Activated CD4-positive, alpha-beta T cell treated with anti-CD3 and anti-CD28 coated beads, Interleukin-2, amount 50 U/mL, for 4 hours (primary cell): ENCODE measurements at regions not wholly inside any gene's neighbourhood (a gene's known extent, or its start where the extent isn't known, plus 50 kb on each side); places are given as distances from the start of the nearest gene placed in this dataset.
"Not testable (repeated sequence)": the region's sequence is repeated elsewhere in the genome, so short reads cannot be mapped to it uniquely, and the experiment has no call there.

Source experiments
- DNase-seq, 2 experiments: peaks; one replicate each; pipeline ENCODE4 v3.0.0-alpha.2; 2020

DNA sequence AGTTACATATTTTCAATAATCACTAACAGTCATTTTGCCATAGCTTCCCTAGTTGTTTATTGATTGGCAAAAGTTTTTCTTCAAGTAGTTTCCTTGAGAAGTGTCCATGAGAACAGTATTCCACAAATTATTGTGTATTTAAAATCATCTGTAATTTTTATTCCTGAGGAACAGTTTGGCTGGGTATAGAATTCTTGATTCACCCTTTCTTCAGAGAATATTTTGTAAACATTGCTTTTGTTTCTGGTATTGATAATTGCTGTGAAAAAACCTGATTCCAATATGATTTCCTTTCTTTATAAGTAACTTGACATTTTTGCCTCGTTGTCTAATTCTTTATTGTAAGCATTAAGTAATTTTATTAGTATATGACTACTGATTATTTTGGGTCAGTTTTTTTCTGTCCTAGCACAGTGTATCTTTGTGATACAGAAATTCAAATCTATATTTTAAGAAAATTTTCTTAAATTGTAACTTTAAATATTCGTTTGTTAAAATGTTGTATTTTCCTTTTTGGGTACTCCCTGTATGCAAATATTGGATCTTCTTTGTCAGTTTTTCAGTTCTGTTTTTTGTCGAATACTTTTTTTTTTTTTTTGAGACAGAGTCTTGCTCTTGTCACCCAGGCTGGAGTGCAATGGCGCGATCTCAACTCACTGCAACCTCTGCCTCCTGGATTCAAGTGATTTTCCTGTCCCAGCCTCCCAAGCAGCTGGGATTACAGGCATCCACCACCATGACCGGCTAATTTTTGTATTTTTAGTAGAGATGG is 162.0 kb upstream of the ATP2B1 start:
- DNase-seq = no peak

DNA sequence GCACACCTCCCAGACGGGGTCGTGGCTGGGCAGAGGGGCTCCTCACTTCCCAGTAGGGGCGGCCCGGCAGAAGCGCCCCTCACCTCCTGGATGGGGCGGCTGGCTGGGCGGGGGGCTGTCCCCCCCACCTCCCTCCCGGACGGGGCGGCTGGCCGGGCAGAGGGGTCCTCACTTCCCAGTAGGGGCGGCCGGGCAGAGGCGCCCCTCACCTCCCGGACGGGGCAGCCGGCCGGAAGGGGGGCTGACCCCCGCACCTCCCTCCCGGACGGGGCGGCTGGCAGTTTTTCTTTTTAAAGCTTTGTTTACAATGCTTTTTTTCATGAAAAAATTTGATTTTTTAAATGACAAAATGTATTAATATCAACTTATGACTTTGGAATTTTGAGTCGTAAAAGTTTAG is 159.0 kb upstream of the ATP2B1 start:
- not testable (repeated sequence) for DNase-seq

DNA sequence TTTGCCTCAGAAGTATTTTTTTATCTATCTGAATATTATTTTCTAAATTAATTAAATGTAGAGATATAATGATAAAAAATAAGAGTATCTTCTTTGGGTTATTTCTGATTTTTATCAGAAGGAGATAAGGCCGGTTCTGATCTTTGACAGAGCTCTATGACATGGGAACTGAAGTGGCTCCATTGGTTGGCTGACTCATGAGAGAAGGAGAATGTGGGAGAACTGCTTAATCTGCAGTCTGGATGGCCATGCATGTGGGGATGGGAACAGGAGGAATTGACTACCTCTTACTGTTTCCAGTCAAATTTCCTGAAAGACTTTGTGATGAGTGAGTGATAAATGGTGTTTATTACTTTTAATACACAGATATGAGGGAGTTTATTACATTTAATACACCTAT is 155.8 kb upstream of the ATP2B1 start:
- no peak for DNase-seq

DNA sequence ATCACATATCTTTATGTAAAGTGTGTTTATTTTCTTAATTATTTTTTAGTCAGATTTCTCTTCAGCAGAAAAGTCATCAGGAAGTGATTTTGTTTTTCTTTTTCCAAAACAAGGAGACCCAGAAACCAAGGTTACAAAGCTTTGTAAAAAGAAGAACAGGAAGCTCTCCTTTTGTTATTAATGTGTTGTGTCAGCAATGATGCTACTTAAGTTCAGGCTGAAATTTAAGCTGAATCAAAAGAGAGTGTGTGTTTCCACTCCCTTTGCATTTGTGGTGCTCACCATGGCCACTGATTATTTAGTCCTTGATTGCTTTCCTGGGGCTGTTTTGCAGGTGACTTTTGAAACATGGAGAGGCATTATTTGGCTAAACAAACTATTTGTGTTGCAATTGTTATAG is 155.3 kb upstream of the ATP2B1 start:
- DNase-seq = no peak

DNA sequence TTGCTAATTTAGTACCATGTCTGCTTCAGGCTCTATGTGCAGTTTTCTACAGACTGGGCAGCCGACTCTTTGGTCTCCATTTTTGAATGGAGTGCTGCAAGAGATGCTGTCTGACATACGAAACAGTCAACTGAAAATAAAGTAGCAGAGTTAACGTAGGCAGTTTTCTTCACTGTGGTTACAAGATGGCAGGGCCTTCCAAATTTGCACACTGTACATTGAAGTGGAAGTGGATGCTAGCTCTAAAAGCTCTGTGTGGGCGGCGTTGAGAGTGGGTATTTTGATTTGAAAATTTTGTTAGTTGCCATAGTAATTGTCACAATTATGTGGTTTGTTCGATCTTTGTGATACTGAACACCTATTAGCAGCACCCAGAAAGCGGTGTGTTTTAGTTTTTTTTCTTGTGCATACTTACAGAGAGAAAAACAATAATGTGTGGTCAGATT is 154.9 kb upstream of the ATP2B1 start:
- peak; percentile 43 to 49 for DNase-seq

DNA sequence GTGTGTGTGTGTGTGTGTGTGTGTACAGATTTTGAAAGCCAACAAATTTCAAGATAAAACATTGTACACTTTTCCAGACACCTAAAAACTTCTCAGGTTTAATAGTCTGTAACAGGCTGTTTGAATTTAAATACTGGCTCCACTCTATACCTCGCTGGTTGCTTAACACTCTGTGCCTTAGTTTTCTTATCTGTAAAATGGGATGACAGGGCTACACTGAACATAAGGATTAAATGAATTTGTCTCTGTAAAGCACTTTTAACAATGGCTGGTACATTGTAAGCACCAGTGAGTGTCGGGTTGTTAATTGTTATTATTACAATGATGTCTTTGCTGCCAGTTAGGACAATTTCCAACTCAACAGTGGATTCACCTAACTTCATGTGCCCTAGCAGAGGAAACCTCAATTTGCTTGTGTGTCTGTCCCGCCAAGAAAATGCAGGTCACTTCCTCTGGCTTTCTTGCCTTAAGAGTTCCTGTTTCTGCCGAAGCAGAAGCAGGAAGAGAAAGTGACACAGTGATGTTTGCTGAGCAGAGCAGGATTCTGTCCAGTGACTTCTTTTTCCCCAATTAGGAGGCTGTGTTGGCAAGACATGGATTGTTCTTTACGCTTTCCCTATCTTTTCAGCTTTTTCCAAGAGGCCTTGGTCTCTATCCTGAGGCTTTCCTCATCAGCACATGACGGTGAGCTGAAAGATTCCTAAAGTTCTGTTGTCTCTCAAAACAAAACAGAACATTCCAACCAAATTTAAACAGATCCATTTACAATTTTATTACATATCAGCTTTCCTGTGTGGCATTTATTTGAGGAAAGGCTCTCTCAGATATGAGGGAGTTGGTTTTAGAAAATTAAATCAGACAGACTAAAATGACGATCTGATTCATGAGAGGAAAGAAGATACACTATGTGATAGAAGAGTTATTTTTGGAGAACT is 154.1 kb upstream of the ATP2B1 start:
- no peak for DNase-seq

DNA sequence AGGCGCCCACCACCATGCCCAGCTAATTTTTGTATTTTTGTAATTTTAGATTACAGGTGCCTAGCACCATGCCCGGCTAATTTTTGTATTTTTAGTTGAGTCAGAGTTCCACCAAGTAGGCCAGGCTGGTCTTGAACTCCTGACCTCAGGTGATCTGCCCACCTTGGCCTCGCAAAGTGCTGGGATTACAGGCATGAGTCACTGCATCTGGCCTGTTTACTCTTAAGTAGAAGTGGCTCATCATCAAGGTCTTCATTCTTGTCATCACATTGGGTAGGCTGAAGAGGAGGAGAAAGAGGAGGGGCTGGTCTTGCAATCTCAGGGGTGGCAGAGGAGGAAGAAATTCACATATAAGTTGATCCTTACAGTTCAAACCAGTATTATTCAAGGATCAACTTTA is 152.4 kb upstream of the ATP2B1 start:
- peak in 1 of 2 experiments; percentile 23 for DNase-seq

DNA sequence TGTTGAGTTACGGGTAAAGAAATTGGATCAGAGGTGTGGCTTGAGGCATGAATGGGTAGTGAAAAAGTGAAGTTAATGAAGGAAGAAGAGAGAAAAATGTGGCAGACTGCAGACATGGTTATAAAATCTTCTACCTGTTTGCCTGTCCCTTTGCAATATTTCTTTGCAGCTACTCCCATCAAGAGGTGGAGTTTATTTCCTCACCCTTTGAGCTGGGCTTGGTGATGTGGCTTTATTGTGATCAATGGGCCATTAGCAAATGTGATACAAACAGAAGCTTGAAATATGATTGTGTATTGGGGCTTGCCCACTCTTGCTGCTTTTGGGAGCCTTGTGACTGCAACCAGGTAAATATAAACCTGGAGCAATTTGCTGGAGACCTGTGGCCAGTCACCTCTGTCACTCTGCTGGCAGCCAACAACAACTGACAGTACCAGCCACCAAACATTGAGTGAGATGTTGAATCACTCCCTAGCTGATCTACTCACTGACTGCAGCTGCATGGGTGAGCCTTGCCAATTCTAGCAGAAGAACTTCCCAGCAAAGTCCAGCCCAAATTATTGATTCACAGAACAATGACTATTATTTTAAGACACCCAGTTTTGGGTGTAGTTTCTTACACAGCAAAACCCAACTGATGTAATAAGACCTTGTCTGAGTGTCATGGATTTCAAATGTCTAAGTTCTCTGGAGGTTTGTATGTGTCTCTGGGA is 151.0 kb upstream of the ATP2B1 start:
- no peak for DNase-seq

DNA sequence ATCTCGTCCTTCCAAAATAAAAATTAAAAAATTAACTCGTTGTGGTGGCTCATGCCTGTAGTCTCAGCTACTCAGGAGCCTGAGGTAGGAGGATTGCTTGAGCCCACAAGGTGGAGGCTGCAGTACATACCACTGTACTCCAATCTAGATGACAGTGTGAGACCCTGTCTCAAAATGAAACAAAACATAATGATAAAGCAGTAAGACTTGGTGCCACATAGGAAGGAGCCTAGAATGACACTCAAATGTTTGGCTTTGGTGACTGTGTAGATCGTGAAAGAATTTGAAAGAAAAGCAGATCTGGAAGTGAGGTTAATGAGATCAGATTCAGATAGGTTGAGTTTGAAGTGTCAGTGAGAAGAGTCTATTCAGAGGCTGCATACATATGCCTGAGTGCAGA is 150.1 kb upstream of the ATP2B1 start:
- no peak for DNase-seq

DNA sequence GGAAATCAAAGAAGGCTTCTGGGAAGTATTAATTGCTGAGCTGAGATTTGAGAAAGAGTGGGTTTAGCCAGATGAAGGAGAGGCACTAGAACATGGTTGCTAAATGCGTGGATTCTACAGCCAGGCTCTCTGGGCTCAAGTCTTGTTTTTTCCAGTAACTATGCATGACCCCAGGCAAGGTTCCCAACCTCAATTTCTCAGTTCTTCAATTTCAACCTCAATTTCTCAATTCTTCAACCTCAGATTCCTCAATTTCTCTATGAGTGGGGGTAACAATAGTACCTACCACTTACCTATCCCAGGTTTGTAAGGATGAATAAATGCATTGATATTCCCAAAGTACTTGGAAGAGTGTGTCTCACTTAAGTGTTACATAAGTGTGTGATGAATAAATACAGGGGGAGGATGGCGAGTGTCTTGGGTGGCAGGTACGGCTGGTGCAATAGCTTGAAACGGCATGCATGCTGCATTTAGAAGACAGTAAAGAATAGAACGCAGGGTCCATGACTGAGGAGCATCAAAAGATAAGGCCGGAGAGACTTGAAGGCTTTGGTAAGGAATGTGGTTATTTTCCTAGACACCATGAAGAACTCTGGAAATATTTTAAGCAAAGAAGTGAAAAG is 149.1 kb upstream of the ATP2B1 start:
- no peak for DNase-seq

DNA sequence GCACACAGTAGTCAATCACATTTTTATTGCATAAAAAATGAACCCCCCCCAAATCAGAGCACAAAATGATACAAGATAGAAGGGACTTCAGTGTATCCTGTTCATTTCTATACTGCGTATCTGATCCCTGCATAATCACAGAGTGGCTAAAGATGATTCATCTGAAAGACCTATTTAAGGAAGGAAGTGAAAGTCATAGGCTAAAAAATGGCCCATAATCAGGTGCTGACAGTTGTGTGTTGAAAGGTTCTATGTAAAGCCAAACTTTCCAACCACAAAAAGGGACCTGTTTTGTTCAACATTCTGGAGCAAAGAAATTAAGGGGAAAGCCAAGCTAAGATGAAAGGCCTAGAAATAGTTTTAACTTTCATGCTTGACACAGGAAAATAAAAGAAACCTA is 147.8 kb upstream of the ATP2B1 start:
- DNase-seq = no peak

DNA sequence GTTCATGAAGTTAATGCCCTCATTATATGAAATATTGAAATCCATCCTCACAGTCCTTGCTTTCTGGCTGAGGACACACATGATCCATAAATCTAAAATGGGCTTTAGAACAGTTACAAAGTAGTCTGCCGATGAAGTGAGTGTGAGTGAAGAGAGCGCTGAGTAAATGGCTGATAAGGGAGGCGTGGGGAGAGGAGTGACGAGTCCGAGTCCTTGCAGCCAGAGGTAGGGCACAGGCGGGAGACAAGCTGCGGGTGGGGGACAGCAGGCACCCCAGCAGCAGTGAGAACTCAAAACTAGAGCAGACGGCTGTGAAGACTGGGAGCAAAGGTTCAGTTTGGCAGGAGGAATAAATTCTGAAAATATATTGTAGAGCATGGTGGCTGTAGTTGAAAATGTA is 140.1 kb upstream of the ATP2B1 start:
- DNase-seq = no peak

DNA sequence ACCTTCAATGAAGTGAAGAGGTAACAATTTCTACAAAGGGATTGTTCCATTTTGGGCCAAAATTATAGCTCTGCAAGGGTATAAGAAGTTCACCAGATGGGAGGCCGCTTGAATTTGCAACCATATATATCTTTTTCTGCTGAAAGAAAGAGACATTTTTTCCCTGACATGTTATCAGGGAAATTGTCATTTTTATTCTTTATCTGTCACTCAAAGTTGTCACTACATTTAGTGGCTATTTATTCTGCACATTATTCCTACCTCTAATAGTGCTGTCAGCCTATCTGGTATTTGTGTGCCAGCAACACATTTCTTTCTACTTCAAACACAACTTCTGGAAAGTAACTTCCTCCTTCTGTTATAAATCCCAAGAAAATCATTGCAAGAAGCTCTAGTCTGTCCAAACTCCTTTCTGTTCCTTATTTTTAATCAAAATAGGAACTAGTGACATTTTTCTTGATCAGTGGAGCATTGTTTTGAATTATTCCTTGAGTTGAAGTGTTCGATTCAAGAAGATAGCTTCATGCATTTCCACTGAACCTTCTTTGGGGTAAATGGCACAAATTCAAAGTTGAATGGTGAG is 137.9 kb upstream of the ATP2B1 start:
- DNase-seq = no peak

DNA sequence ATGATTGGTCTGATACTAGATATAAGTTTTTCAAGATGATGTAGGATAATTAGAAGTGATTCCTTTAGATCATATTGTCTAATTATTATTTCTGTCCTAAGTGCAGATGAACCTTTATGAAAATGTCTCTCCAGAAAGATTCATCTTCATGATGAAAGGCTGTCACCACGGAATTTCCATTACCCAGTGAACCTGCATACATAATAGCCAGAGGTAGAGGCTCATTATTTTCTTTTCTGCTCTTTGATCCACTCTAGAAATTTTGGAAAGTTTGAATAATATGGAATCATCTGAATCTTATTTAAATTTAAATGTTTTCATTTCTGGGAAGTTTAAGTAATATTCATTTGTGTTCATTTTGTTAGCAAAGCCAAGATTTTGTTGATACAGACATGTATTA is 137.1 kb upstream of the ATP2B1 start:
- no peak for DNase-seq

DNA sequence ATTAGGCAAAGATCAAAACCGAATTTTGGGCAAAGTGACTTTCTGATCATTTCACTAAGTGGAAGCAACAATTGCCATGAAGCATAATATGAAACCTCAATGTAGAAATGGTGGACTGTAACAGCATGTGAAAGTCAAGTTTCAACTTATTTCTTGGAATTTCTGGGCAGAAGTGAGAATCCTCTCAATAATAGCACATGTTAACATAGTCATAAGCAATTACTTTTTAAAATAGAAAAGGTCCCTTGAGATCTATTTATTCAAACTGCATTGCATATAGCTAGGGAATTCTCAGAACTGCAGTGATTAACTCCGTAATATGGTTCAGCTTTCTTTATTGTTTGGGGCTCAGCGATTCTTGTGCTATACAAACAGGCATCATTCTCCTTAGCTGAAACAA is 136.7 kb upstream of the ATP2B1 start:
- DNase-seq = no peak

DNA sequence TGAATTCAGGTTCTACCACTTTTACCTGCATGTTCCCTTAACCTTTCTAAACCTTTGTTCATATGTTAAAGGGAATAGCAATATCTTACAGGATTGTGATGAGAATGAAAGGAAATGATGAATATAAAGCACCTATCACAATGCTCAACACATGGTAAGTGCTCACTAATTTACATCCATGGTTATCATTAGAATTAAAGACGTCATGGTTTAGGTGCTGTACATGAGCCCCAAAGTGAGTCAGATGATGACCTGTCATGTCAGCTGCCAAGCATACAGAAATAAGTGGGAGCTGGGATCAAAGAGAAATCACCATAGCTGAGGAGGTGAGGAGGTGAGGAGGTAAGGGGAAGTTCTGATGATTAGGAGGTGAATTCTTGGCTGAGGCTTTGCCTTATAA is 135.9 kb upstream of the ATP2B1 start:
- DNase-seq = no peak

DNA sequence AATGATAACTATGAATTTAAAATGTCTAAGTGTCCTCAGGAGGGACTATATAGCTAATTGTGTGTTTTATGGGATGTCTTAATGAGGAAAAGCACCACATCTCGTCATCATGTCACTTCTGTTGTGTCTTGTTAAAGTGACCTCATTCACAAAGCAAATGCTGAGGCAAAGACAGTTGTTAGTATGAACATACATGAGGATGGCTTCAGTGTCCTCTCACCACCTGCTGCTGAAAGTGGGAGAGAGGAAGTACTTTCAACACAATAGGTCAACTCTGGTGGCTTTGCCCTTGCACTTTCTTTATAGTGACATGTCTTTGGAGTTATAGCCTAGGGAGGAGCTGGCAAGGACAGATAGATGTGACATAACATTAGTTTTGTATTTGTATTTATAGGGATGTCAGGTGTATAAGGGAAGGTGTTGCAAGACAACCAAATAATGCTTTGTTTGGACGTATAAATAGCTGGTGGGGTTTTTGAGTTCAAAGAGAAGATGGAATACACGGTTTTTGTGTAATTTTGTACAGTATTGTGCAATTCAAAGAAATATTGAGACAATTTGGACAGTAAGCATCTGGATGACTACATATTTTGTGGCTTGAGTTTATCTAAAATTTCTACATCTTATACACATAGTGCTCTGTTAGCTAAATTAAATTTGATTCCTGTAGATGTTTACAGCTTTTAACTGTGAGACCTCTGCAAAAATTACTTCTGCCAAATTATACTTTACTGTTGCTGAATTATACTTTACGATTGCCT is 131.7 kb upstream of the ATP2B1 start:
- no peak for DNase-seq

DNA sequence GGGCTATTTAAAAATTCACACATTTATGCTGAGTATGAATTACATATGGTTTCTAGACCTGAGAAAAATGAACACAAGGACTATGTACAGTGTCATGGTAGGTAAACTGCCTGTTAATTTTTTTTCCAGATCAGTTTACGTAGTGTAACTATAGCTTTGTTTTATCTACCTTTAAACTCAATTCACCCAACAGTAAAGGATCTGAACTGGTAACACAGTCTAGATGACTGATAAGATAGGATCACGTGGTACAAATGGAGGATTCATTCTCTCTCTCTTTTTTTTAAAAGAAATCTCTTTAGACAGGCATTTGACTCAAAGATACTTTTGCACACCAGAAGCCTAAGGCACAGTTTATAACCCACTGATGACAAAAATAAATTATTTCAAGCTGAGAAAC is 130.8 kb upstream of the ATP2B1 start:
- DNase-seq = no peak

DNA sequence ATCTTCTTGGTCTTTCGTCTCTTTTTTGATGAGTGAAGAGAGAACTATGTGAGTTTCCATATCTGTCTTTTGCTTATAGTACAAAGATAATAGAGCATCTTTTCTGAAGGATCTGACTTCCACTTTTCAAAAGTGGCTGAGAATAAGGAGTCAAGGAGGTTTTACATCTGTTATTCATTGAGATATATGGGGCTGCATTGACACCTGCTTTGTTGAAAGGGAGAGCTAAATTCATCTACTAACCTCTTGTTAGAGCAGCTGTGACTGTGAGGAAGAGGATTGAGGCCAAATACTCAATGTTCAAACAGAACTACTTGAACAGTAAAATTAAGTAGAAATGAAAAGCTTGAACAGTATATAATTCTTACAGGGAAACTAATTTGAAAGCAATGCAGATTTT is 130.2 kb upstream of the ATP2B1 start:
- no peak for DNase-seq

DNA sequence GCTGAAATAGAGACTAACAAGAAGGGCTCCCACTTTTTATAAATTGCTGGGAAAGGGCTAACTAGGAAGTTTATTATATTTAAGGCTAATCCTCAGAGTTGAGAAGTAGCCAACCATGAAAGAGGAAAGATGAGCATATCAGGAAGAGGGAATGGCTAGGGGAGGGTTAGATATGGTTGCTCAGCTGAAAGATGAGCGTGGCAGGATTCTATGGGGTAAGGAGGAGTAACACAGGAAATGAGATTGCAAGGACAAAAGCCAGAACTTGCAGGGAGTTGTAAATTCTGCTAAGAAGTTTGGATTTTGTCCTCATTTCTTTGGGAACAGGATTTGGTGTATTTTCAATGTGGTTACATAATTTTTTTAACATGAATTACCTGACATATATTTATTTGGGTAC is 127.4 kb upstream of the ATP2B1 start:
- DNase-seq = no peak

DNA sequence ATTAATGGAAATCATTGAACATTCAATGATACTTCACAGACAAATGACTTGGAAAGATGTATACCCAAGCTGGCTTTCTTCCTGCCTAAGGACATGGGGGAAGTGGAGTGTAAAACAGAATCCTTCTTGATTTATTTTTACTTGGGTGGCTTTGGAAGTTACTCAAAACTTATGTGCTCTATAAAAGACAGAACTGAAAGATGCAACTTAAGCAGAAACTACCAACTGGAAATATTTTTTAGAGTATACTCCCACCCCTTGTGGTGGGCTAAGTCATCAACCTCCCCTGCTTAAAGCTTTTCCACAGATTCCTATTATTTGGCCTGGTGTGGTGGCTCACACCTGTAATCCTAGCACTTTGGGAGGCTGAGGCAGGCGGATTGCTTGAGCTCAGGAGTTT is 126.0 kb upstream of the ATP2B1 start:
- no peak for DNase-seq
